ENCODE measurements at regions not wholly inside any gene's neighbourhood (a gene's known extent, or its start where the extent isn't known, plus 50 kb on each side); places are given as distances from the start of the nearest gene placed in this dataset.

- TF ChIP-seq CTCF (IDR thresholded peaks at IDR 0.05) (no peak), POLR2AphosphoS5 (IDR thresholded peaks at IDR 0.05; ENCODE audit: insufficient read depth in 1 of 2, low read depth in 1 of 2) (no peak), POLR2A (IDR thresholded peaks at IDR 0.05) (no peak)
Measured at GRCh38 chr4:127523369-127523768, 109.4 kb upstream of the INTU start.
